ENCODE measurements at regions not wholly inside any gene's neighbourhood (a gene's known extent, or its start where the extent isn't known, plus 50 kb on each side); places are given as distances from the start of the nearest gene placed in this dataset.
"Not testable (repeated sequence)": the region's sequence is repeated elsewhere in the genome, so short reads cannot be mapped to it uniquely, and the experiment has no call there.

GRCh38 chr12:131266591-131267467, 313.1 kb downstream of the ADGRD1 start:
- no peaks in the 10 kb centered on the region for H3K4me1 ChIP-seq
- H3K27me3 ChIP-seq = no peaks in the 10 kb centered on the region
- H3K36me3 ChIP-seq = no peaks in the 10 kb centered on the region
- no peaks in the 10 kb centered on the region for H3K9me3 ChIP-seq
- no peak overlapping the region for H3K27ac ChIP-seq
- no peak overlapping the region for H3K4me3 ChIP-seq
- intact Hi-C loops (cut with DNase I) = no loop called here
- TF ChIP-seq CTCF (IDR thresholded peaks at IDR 0.05) = no peak
- DNase-seq (ENCODE audit: low spot score in 2 of 2) = no peak

- Histone ChIP-seq H3K4me1 (no peaks in the 10 kb centered on the region), H3K27me3 (no peaks in the 10 kb centered on the region), H3K4me3 (no peak overlapping the region), H3K27ac (no peak overlapping the region), H3K36me3 (no peaks in the 10 kb centered on the region), H3K9me3 (no peaks in the 10 kb centered on the region)
- TF ChIP-seq CTCF (IDR thresholded peaks at IDR 0.05) = no peak
- intact Hi-C loops (cut with DNase I) = no loop called here
- DNase-seq (ENCODE audit: low spot score in 2 of 2) = no peak
Observed at GRCh38 chr12:131267576-131267975, 313.9 kb downstream of the ADGRD1 start.

- H3K4me1 ChIP-seq; H3K36me3 ChIP-seq; H3K27me3 ChIP-seq; H3K4me3 ChIP-seq; intact Hi-C loops (cut with DNase I); H3K27ac ChIP-seq; H3K9me3 ChIP-seq: not testable (repeated sequence)
- DNase-seq (ENCODE audit: low spot score in 2 of 2) = peak in 1 of 2 donors; percentile 66
Observed at GRCh38 chr12:131268123-131268522, 314.4 kb downstream of the ADGRD1 start.

- H3K9me3 ChIP-seq; H3K27me3 ChIP-seq; H3K36me3 ChIP-seq; H3K27ac ChIP-seq; intact Hi-C loops (cut with DNase I); H3K4me3 ChIP-seq; DNase-seq (ENCODE audit: low spot score in 2 of 2); H3K4me1 ChIP-seq: not testable (repeated sequence)
Observed at GRCh38 chr12:131268571-131268970, 314.9 kb downstream of the ADGRD1 start.

- H3K4me1 ChIP-seq = no peaks in the 10 kb centered on the region
- H3K27ac ChIP-seq = no peak overlapping the region
- no peaks in the 10 kb centered on the region for H3K27me3 ChIP-seq
- no peak for TF ChIP-seq CTCF (IDR thresholded peaks at IDR 0.05)
- H3K4me3 ChIP-seq = no peak overlapping the region
- no peaks in the 10 kb centered on the region for H3K36me3 ChIP-seq
- intact Hi-C loops (cut with DNase I) = no loop called here
- no peak for DNase-seq (ENCODE audit: low spot score in 2 of 2)
- H3K9me3 ChIP-seq = no peaks in the 10 kb centered on the region
Observed at GRCh38 chr12:131269551-131269950, 315.8 kb downstream of the ADGRD1 start.

- DNase-seq (ENCODE audit: low spot score in 2 of 2); H3K27me3 ChIP-seq; intact Hi-C loops (cut with DNase I); H3K4me3 ChIP-seq; H3K4me1 ChIP-seq; H3K36me3 ChIP-seq; H3K9me3 ChIP-seq; H3K27ac ChIP-seq: not testable (repeated sequence)
Observed at GRCh38 chr12:131269977-131270376, 316.3 kb downstream of the ADGRD1 start.

- intact Hi-C loops (cut with DNase I) = no loop called here
- no peak for TF ChIP-seq CTCF (IDR thresholded peaks at IDR 0.05)
- Histone ChIP-seq H3K4me3 (no peak overlapping the region), H3K27me3 (no peaks in the 10 kb centered on the region), H3K9me3 (no peaks in the 10 kb centered on the region), H3K4me1 (no peaks in the 10 kb centered on the region), H3K27ac (no peak overlapping the region), H3K36me3 (no peaks in the 10 kb centered on the region)
- no peak for DNase-seq (ENCODE audit: low spot score in 2 of 2)
Observed at GRCh38 chr12:131271724-131272123, 318.0 kb downstream of the ADGRD1 start.

- DNase-seq (ENCODE audit: low spot score in 2 of 2) = not testable (repeated sequence)
Observed at GRCh38 chr12:131272283-131272814, 318.6 kb downstream of the ADGRD1 start.

More at GRCh38 chr12:131272283-131272814, 318.6 kb downstream of the ADGRD1 start:
- H3K4me1 ChIP-seq; H3K9me3 ChIP-seq; H3K27ac ChIP-seq; intact Hi-C loops (cut with DNase I); H3K27me3 ChIP-seq; H3K4me3 ChIP-seq; H3K36me3 ChIP-seq: not testable (repeated sequence)

Measured in ascending aorta (tissue), 2 donors.